HG03457 (cell line): ENCODE measurements at regions not wholly inside any gene's neighbourhood (a gene's known extent, or its start where the extent isn't known, plus 50 kb on each side); places are given as distances from the start of the nearest gene placed in this dataset.
"Not testable (repeated sequence)": the region's sequence is repeated elsewhere in the genome, so short reads cannot be mapped to it uniquely, and the experiment has no call there.

ENCODE experiments used
- ATAC-seq: cut with Tn5 transposase; IDR thresholded peaks from one replicate; pipeline ENCODE4 v1.9.1; 2021; ENCODE audit warnings: moderate number of reproducible peaks; ENCODE audit not compliant: unreplicated experiment

DNA sequence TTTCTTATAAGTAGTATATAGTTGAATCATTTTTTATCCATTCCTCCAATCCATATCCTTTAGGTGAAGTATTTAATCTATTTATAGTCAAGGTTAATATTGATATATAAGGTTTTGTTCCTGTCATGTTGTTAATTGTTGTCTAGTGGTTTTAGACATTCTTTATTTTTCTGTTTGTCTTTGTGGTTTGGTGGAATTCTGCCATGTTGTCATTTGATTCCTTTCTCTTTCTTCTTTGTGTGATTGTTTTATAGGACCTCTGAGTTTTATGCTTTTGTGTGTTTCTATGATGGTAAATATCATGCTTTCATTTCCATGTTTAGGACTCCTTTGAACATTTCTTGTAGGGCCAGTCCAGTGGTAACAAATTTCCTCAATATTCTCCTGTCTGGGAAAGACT, 450.3 kb upstream of the BTBD3 start:
- no peak for ATAC-seq

DNA sequence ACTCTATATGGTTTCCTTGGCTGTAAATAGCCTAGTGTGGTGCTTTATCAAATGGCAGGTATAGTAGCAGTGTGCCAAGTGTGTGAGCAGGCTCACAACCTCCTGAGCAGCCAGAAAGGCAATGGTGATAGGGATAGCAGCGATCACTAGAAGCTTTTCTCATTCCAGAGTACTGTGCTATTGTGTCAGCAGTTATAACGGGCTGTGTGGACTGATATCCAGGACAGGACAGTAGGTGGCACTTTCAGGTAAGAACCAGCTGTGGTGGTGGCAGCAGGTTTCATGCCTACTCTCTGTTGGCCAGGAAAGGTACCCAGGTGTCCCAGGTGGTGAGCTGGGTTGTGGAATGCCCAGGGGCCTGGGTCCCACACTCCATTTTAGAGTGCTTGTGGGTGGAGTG, 448.8 kb upstream of the BTBD3 start:
- no peak for ATAC-seq

DNA sequence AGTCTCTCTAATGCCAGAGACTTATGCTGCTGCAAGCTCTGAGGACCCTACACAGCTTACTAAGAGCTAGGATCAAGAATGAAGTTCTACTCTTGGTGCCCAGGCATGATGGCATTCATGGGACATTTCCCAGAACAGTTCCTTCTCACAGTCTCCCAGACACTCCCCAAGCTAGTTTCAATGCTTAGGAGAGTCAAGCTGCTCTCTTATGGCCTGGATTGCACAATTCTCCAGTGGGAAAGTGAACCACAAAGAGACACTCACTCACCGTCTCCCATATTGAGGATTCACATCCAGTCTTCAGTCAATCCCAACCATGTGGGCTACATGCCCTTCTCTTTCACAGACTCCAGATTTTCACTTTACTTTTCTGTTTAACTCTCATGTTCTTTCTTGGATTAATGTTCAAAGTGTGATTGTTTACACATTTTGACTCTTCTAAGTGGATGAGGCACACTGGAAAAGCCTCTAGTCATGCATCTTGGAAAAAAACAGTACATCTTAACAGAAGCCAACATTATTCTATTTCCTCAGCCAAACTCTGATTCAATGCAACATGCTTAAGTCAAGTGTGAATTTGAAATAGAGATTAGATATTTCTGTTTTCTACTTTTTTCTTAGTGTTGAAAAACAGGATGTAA, 447.8 kb upstream of the BTBD3 start:
- ATAC-seq: no peak

DNA sequence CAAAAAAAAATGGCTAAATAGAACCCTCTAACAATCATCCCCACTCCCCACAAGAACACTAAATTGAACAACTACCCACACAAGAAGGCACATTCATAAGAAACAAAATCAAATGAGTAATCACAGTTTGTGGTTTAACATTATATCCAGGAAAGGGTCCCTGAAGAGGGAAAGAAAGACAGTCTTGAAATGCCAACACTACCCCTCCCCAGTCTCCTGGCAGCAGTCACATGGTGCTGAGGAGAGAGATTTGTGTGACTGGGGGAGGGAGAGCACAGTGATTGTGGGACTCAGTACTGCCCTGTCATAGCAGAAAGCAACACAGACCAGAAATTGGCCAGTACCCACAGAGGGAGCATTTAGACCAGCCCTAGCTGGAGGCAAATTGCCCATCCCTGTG, 443.7 kb upstream of the BTBD3 start:
- ATAC-seq: no peak

DNA sequence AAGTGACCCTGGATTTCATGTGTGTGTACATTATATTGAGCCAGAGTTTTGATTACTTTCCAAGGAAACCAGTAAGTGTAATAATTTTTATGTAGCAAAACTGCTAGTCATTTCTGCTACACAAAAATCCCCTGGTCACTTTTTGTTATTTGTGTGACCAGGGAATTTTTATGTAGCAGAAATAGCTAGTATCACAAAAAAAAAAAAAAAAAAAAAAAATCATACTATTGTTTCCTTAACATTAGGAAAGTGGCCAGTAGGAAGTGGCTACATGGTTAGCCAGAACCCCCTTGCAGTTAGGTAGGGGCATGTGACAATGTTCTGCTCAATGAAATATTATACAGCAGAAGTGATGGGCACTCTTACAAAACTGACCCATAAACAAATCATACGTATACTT, 434.0 kb upstream of the BTBD3 start:
- ATAC-seq: no peak

DNA sequence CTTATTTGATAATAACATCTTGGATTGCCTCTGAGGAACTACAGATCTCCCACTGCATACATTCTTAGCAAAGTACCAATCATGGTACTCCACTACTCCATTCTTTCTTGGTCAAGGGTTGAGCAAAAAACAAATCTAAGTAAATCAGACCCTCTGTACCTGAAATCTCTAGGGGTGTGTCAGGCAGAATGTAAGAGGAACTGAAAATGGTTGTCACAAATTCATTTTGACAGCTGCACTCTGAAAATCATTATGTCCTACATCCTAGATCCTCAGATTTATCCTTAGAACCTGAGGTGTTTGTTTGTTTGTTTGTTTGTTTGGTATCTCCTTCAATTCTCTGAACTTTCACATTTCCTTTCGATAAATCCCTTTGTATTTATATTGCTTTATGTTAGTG, 433.2 kb upstream of the BTBD3 start:
- ATAC-seq: no peak

DNA sequence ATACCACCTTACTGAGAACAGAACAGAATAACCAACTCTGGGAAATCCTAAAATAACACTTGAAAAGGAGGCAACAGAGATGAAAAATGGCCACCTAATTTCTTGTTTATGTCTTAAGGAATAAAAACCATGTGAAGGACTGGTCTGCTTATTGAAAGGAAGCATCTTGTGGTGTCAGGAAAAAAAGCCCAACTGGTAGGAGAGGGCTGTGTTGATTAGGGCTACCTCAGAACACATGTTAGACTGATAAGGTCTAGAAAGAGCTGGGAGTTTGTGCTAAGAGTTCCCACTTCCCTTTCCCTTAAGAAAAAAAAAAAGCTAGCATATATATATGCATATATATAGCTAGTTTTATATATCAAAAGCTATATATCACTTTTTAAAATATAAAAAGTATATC, 425.3 kb upstream of the BTBD3 start:
- no peak for ATAC-seq

DNA sequence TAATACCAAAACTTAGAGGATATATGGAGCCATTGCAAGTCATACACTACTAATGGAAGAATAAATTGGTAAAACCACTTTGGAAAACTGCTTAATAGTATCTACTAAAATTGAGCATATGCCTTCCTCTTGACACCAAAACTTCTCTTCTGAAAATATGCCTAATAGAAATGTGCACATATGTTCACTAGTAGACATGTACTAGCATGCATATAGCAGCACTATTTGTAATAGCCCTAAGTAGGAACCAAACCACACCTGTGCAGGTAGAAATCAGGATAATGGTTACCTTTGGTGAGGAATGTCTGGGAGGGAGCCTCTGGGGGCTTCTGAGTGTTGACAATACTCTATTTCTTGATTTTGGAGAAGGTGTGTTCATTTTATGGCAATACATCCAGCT, 424.8 kb upstream of the BTBD3 start:
- ATAC-seq: no peak

DNA sequence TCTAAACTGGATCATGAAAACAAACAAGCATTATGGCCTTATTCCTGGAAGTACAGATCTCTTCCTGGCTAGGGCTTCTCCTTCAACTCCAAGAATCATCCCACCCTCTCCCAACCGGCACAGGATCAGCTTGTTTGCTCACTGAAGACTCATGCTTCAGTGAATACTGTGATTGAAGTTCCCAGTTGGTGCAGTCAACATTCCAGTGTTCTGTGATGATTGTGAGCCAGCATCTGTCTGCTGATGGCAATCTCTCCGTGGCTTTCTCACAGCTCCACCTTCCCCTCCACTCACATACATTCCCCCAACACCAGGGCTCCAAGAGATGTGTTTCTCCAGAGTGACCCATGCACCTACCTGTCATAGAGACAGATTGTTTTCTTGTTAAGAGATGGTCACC, 421.3 kb upstream of the BTBD3 start:
- no peak for ATAC-seq

DNA sequence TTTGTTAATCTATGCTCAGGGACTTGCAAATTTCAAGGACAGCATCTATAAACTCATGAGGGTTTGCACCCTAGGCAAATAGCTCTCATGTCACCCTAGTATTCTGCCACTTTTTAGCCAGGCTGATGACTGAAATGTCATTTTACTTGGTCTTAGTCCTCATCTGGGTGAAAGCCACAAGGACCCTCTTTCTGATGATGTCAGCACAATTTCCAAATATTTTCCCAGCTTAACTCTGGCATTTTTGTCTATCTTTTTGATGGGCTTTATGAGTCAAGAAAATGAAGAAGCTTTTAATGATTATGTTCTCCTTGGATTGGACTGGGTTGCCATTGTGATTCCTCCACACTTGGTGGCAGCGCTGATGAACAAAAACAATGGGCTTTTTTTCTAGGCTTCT, 420.1 kb upstream of the BTBD3 start:
- no peak for ATAC-seq

DNA sequence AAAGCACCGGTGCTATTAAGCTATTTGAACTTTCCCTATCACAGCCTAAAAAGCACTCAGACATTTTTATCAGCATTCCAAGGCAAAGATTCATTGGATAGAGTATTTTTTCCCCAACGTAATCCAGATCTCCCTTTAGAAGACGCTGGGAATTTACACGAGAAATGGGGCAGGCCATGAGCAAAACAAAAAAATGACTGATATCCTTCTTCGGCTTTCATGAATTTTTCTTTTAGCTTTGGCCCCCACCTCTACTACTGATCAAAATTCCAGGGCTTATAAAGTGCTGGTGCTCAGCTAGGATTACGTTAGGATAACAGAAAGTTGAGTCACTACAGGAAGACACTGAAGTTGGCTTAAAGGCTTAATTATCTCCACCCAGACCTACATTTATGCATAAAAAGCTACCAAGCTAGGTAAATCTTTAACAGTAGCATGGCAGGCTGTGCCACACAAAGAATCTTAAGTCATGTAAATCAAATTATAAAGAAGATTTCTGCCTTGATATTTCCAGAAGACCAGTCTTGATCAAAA, 418.5 kb upstream of the BTBD3 start:
- ATAC-seq: no peak

DNA sequence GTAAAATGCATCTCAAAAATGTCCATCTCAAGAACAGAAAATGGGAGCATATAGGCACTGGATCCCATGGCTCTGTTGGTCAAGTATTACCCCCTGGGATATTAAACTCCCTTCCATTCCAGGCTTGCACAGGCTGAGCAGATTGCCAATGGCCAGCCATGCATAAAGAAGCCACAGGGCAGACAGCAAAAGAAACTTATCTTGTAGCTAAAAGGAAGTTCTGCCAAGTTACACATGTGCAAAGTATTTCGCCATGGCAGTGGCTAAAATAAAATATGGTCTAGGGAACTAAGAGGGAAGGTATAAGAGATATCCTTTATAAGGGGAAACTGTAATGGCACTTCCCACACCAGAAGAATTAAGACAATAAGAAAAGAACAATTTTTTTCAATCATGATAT, 415.6 kb upstream of the BTBD3 start:
- ATAC-seq: no peak

DNA sequence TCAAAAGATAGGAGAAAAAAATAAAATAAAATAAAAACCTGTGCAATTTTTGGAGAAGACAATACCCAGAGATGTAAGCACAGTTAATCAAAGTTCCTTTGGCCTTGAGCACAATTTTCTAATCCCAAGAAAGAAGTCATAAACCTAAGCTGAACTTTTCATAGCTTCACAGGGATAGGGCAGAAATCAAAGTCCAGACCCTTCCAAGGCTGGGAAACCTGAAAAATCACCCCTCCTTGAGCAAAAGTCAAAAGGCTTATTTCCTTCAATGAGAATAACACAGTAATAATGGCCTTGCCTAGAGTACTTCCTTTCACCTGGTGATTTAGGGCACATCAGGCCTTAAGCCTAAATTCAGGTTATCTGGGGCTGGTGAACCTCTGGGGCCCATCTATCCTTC, 415.0 kb upstream of the BTBD3 start:
- ATAC-seq: no peak

DNA sequence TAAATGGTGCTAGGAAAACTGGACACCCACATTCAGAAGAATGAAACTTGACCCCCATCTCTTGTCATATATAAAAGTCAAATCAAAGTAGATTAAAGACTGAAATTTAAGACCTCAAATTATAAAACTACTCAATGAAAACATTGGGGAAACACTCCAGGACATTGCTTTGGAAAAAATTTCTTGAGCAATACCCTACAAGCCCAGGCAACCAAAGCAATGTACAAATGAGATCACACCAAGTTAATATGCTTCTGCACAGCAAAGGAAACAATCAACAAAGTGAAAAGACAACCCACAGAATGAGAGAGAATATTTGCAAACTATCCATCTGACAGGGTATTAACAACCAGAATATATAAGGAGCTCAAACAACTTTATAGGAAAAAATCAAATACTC, 407.9 kb upstream of the BTBD3 start:
- ATAC-seq: no peak

DNA sequence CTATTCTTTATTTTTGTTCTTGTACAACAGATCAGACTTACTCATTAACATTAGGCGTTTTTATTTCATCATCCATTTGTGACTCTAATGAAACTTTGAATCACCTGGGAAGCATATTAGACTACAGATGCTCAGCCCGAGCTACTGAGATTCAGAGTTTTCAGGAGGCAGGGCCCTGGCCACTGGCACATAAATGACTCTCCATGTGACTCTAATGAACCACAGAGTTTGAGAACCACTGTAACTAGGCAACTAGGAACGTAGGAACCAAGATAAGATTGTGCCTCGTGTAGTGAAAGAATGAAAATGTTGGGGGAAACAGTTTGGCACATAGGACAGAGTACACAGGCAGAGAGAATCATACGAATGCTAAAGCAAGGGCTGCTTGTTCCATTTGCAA, 405.9 kb upstream of the BTBD3 start:
- no peak for ATAC-seq

DNA sequence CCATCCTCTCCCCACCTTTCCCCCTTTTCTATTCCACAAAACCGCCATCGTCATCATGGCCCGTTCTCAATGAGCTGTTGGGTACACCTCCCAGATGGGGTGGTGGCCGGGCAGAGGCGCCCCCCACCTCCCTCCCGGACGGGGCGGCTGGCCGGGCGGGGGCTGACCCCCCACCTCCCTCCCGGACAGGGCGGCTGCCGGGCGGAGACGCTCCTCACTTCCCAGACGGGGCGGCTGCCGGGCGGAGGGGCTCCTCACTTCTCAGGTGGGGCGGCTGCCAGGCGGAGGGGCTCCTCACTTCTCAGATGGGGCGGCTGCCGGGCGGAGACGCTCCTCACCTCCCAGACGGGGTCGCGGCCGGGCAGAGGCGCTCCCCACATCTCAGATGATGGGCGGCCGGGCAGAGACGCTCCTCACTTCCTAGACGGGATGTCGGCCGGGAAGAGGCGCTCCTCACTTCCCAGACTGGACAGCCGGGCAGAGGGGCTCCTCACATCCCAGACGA, 404.4 kb upstream of the BTBD3 start:
- ATAC-seq: not testable (repeated sequence)

DNA sequence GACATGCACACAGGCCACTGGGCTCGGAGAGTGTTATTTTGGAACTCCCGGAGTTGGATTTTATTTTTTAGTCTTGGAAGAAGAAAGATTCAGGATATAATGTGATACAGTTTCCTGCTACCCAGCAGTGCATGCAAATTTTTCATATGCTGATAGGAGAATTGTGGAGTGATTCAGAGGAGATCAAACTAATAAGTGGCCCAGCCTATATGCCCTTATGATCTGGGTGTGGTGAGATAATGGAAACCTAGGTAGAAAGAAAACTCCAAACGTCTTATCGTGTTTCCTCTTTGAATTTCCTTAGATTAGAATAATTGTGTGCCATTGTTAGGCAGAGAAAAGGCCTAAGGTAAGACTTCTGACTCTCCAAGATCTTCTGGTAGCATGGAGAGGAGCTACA, 401.2 kb upstream of the BTBD3 start:
- no peak for ATAC-seq

DNA sequence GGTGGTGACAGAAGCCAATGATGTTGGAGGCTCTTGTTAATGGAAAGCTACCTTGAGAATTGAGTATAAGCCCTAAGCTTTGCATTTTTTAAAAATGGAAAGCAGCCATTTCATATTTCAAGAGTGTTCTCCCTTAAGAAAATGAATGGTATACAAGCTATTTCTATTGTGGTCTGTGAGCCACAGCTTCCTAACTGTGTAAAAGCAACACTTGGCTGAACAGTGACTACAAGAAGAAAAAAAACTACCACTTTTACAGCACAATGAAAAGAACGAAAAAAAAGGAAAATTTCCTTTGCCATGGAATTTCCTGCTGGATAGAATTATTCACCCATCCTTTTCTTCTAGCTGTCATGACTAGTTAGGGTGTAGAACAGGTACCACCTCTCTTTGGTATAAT, 397.1 kb upstream of the BTBD3 start:
- no peak for ATAC-seq

DNA sequence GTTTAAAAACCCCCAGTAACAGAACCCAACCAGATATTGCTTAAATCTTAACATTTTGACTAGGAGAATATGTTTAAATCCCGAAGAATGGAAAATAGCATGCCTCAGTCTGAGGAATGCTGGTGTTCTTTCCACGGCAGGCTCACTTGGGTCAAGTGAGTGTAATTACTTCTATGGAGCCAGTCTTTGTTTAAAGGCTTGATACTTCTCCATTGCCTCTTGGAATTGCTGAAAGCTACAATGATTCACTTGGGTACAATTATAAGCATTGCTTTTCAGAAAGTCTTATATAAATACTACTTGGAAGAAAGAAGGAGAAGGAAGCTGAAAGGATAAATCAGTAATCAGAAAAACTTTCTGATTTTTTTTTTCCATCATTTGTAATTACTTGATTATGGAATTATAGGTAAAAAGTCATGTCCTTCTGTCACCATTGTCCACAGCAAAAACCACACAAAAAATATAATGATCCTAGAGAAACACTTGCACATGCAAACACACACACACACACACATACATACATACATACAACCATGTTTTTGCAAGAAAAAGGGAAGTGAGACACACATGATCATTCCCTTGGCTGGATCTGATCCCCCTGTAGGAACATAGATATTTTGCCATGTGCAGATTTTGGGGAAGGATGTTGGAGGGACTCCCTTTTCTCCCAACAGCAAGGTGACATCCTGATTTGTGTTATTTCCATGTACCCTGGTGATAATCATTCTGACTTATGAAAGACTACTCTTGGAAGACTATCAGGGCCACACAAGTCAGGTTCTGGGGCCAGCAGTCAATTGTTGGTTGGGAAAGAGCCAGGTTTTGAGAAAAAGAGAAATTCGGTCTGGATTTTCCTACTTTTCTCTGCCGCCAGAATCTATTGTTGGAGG, 396.0 kb upstream of the BTBD3 start:
- ATAC-seq: no peak

DNA sequence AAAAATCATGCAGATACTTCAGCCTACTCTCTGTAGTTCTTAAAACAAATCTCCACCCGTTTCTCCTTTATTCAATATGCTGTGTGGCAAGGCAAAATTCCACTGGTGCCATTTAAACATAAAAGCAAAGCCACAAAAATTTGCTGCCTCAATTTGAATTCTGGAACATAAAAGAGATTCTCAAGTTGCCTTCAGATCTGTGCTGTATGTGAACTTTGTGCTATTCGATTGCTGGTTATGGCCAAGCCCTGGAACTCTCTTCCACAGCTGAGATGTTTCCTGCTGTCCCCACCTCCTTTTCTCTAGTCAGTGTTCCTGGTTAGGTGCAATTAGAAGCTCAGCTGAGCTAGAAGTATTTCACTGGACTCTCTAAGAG, 395.3 kb upstream of the BTBD3 start:
- ATAC-seq: no peak

DNA sequence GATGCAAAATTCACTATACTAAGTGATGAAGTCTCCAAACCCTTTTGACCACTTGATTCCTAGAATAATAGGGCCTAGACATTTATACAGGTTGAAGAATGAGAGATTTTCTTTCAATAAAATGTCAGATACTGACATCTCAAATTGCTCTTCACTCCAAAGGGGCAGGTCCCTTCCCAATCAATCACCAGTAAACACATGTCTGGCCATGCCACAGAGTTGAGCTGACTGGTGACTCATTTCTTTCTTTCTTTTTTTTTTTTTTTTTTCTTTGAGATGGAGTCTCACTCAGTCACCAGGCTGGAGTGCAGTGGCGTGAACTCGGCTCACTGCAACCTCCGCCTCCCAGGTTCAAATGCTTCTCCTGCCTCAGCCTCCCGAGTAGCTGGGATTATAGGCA, 388.6 kb upstream of the BTBD3 start:
- ATAC-seq: no peak

DNA sequence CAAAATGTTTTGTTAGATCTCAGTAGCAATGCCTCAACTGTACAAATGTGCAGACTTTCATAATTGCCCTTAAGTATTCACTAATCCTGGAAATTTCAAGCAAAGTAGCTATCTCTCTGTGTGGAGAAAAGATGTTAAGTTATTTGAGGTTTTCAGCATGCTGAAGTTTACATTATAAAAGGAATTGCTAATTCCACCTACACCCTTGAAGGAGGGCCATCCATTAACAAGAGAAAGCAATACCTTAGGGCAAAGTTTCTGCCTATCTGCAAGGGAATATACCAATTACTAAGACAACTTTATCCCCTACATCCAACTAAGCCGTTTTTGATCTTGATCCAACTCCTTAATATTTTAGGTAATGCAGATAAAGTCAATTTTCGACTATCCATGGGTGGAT, 380.7 kb upstream of the BTBD3 start:
- no peak for ATAC-seq
